HG03045 (cell line): ENCODE measurements at regions not wholly inside any gene's neighbourhood (a gene's known extent, or its start where the extent isn't known, plus 50 kb on each side); places are given as distances from the start of the nearest gene placed in this dataset.
"Not testable (repeated sequence)": the region's sequence is repeated elsewhere in the genome, so short reads cannot be mapped to it uniquely, and the experiment has no call there.

Source experiments
- ATAC-seq: cut with Tn5 transposase; IDR thresholded peaks from one replicate; pipeline ENCODE4 v1.9.1; 2021; ENCODE audit warnings: mild to moderate bottlenecking, moderate library complexity; ENCODE audit not compliant: unreplicated experiment

GRCh38 chr21:15932726-15933125 lies 202.9 kb downstream of the USP25 start:
- no peak for ATAC-seq

GRCh38 chr21:15935530-15935929 lies 205.7 kb downstream of the USP25 start:
- ATAC-seq: no peak

- ATAC-seq: no peak
Observed at GRCh38 chr21:15943009-15943666, 213.4 kb downstream of the USP25 start.

GRCh38 chr21:15947677-15948076 lies 217.9 kb downstream of the USP25 start:
- no peak for ATAC-seq

- no peak for ATAC-seq
Observed at GRCh38 chr21:15953551-15954116, 223.9 kb downstream of the USP25 start.

- ATAC-seq: no peak
Observed at GRCh38 chr21:15964236-15964855, 234.6 kb downstream of the USP25 start.

GRCh38 chr21:15966231-15966630 lies 236.4 kb downstream of the USP25 start:
- ATAC-seq: no peak

- ATAC-seq: no peak
Observed at GRCh38 chr21:15966651-15967050, 236.9 kb downstream of the USP25 start.

- ATAC-seq: no peak
Observed at GRCh38 chr21:15967661-15968060, 237.9 kb downstream of the USP25 start.

- no peak for ATAC-seq
Observed at GRCh38 chr21:15968776-15969310, 239.1 kb downstream of the USP25 start.

- ATAC-seq: no peak
Observed at GRCh38 chr21:15976807-15977206, 247.0 kb downstream of the USP25 start.

GRCh38 chr21:15978215-15978738 lies 248.5 kb downstream of the USP25 start:
- no peak for ATAC-seq

- ATAC-seq: not testable (repeated sequence)
Observed at GRCh38 chr21:15979493-15979892, 249.7 kb downstream of the USP25 start.

- no peak for ATAC-seq
Observed at GRCh38 chr21:15986277-15986676, 256.5 kb downstream of the USP25 start.

GRCh38 chr21:15992171-15992570 lies 262.4 kb downstream of the USP25 start:
- no peak for ATAC-seq

GRCh38 chr21:15993951-15994350 lies 264.2 kb downstream of the USP25 start:
- ATAC-seq: no peak

GRCh38 chr21:15999741-16000140 lies 270.0 kb downstream of the USP25 start:
- no peak for ATAC-seq

GRCh38 chr21:16002874-16003466 lies 273.2 kb downstream of the USP25 start:
- no peak for ATAC-seq

- no peak for ATAC-seq
Observed at GRCh38 chr21:16004086-16004485, 274.3 kb downstream of the USP25 start.

GRCh38 chr21:16004523-16004922 lies 274.7 kb downstream of the USP25 start:
- no peak for ATAC-seq

- ATAC-seq: no peak
Observed at GRCh38 chr21:16005996-16006395, 276.2 kb downstream of the USP25 start.

GRCh38 chr21:16007943-16008342 lies 278.2 kb downstream of the USP25 start:
- ATAC-seq: no peak
